H1 (cell line): ENCODE measurements at regions not wholly inside any gene's neighbourhood (a gene's known extent, or its start where the extent isn't known, plus 50 kb on each side); places are given as distances from the start of the nearest gene placed in this dataset.

Experiments used
- CTCF ChIA-PET: fragments of 300-600 bp; sonication (Branson Sonifier 250); formaldehyde crosslinking; loops from one replicate; lab custom pipeline; 2021; ENCODE audit not compliant: partially characterized antibody; lab: Charles Lee
- POLR2A ChIA-PET: fragments of 300-600 bp; sonication (Branson Sonifier 250); formaldehyde crosslinking; loops from one replicate; lab custom pipeline; 2021; ENCODE audit warnings: inconsistent platforms; ENCODE audit not compliant: partially characterized antibody; lab: Charles Lee
- DNase-seq, 2 experiments: peaks; one replicate each; pipeline versions ENCODE4 v3.0.0 to v3.0.0-alpha.2; 2010 to 2022; ENCODE audit warnings: low spot score in 2 of 2, low read depth in 1 of 2, mixed read lengths in 1 of 2
- FAIRE-seq: peaks from 2 replicates; lab custom pipeline; 2011; peaks lifted over from hg19 to GRCh38; lab: Jason Lieb, UNC
- H2AFZ ChIP-seq: 2 replicates; pipeline ENCODE4 v1.8.1; 2012; ENCODE audit warnings: low read length, inconsistent platforms
- H2AK5ac ChIP-seq: 2 replicates; pipeline ENCODE4 v1.6.1; 2013; ENCODE audit warnings: low read depth, low read length
- H2BK120ac ChIP-seq: replicated peaks from 2 replicates; pipeline ENCODE3; 2013; ENCODE audit warnings: low read depth, low read length, inconsistent platforms
- H2BK12ac ChIP-seq: 2 replicates; pipeline ENCODE4 v1.6.1; 2013; ENCODE audit warnings: low read depth, low read length
- H2BK15ac ChIP-seq: 2 replicates; pipeline ENCODE4 v1.6.1; 2013; ENCODE audit warnings: low read length
- H2BK20ac ChIP-seq: 2 replicates; pipeline ENCODE4 v1.6.1; 2013; ENCODE audit warnings: low read length
- H2BK5ac ChIP-seq: 2 replicates; pipeline ENCODE4 v1.6.1; 2013; ENCODE audit warnings: low read depth, low read length
- H3K14ac ChIP-seq: 2 replicates; pipeline ENCODE4 v1.6.1; 2013; ENCODE audit warnings: inconsistent platforms; ENCODE audit not compliant: insufficient read length
- H3K18ac ChIP-seq: 2 replicates; pipeline ENCODE4 v1.6.1; 2013; ENCODE audit warnings: low read length; ENCODE audit errors: extremely low read depth
- H3K23ac ChIP-seq: 2 replicates; pipeline ENCODE4 v1.6.1; 2013; ENCODE audit warnings: inconsistent platforms; ENCODE audit not compliant: insufficient read length
- H3K23me2 ChIP-seq: 2 replicates; pipeline ENCODE4 v1.6.1; 2013; ENCODE audit warnings: low read depth, low read length
- H3K27ac ChIP-seq: 2 replicates; pipeline ENCODE4 v1.6.1; 2011; ENCODE audit warnings: low read depth, low read length, inconsistent platforms
- H3K27me3 ChIP-seq, 4 experiments: replicated peaks in 1 of 4; 1 replicate in 1 of 4; 2 replicates in 3 of 4; pipeline versions ENCODE4 v1.6.1 to v1.8.1; 2011 to 2013; ENCODE audit warnings: low read length in 3 of 4, mild to moderate bottlenecking in 3 of 4, inconsistent platforms in 2 of 4, mixed read lengths in 2 of 4, moderate library complexity in 1 of 4; ENCODE audit not compliant: control insufficient read depth in 3 of 4, insufficient read depth in 3 of 4; ENCODE audit errors: extremely low read depth in 1 of 4
- H3K36me3 ChIP-seq, 4 experiments: 2 replicates each; pipeline versions ENCODE4 v1.6.1 to v1.8.1; 2011 to 2013; ENCODE audit warnings: mild to moderate bottlenecking in 4 of 4, low read length in 3 of 4, moderate library complexity in 2 of 4, control low read depth in 1 of 4, inconsistent platforms in 1 of 4; ENCODE audit not compliant: insufficient read depth in 4 of 4, control insufficient read depth in 2 of 4
- H3K4ac ChIP-seq: replicated peaks from 2 replicates; pipeline ENCODE3; 2013; ENCODE audit warnings: low read length, low read depth, mixed read lengths, inconsistent platforms; ENCODE audit not compliant: insufficient read length
- H3K4me1 ChIP-seq, 4 experiments: replicated peaks in 1 of 4; 1 replicate in 1 of 4; 2 replicates in 3 of 4; pipeline versions ENCODE4 v1.6.1 to v1.8.1; 2011 to 2013; ENCODE audit warnings: low read length in 3 of 4, inconsistent platforms in 2 of 4, mixed read lengths in 1 of 4; ENCODE audit not compliant: insufficient read depth in 4 of 4, control insufficient read depth in 3 of 4
- H3K4me2 ChIP-seq, 2 experiments: 2 replicates each; pipeline versions ENCODE4 v1.6.1 to v1.8.1; 2011 to 2013; ENCODE audit warnings: low read depth in 2 of 2, low read length in 2 of 2, control low read depth in 1 of 2, inconsistent platforms in 1 of 2, mild to moderate bottlenecking in 1 of 2; ENCODE audit not compliant: insufficient read depth in 1 of 2
- H3K4me3 ChIP-seq, 4 experiments: fragments of 200-600, 300-600 bp in 1 of 4; sonication (generic), shearing (Covaris generic), sonication (Bioruptor Twin) in 1 of 4; 2 replicates each; pipeline versions ENCODE4 v1.5.1 to v1.8.1; 2011 to 2016; ENCODE audit warnings: low read length in 4 of 4, low read depth in 3 of 4, control low read depth in 2 of 4, inconsistent platforms in 2 of 4, mild to moderate bottlenecking in 2 of 4, mixed read lengths in 1 of 4, moderate library complexity in 1 of 4; ENCODE audit not compliant: insufficient read depth in 2 of 4; ENCODE audit errors: extremely low read depth in 1 of 4
- H3K56ac ChIP-seq: replicated peaks from 2 replicates; pipeline ENCODE3; 2013; ENCODE audit warnings: low read depth, mild to moderate bottlenecking, mixed read lengths, low read length, inconsistent platforms; ENCODE audit not compliant: insufficient read length
- H3K79me1 ChIP-seq: 2 replicates; pipeline ENCODE4 v1.6.1; 2013; ENCODE audit warnings: low read depth, low read length, control low read depth
- H3K79me2 ChIP-seq, 2 experiments: 2 replicates each; pipeline versions ENCODE4 v1.6.1 to v1.8.1; 2012 to 2013; ENCODE audit warnings: low read length in 2 of 2, mild to moderate bottlenecking in 2 of 2, inconsistent platforms in 1 of 2; ENCODE audit not compliant: insufficient read depth in 2 of 2, control insufficient read depth in 1 of 2
- H3K9ac ChIP-seq, 4 experiments: replicated peaks in 1 of 4; 1 replicate in 1 of 4; 2 replicates in 3 of 4; pipeline versions ENCODE4 v1.6.1 to v1.8.1; 2011 to 2013; ENCODE audit warnings: low read depth in 3 of 4, low read length in 3 of 4, control low read depth in 2 of 4, mild to moderate bottlenecking in 2 of 4, moderate library complexity in 2 of 4, inconsistent platforms in 1 of 4; ENCODE audit errors: extremely low read depth in 1 of 4
- H3K9me3 ChIP-seq, 2 experiments: 2 replicates each; pipeline versions ENCODE4 v1.6.1 to v1.8.1; 2012 to 2013; ENCODE audit warnings: mild to moderate bottlenecking in 2 of 2, moderate library complexity in 2 of 2, control low read depth in 1 of 2, inconsistent platforms in 1 of 2, low read depth in 1 of 2, low read length in 1 of 2, mixed read lengths in 1 of 2; ENCODE audit not compliant: insufficient read depth in 2 of 2
- H4K20me1 ChIP-seq, 2 experiments: replicated peaks in 1 of 2; 2 replicates each; pipeline versions ENCODE3 to v1.8.1; 2011 to 2013; ENCODE audit warnings: inconsistent platforms in 2 of 2, low read length in 2 of 2, mild to moderate bottlenecking in 1 of 2; ENCODE audit not compliant: insufficient read depth in 2 of 2, control insufficient read depth in 1 of 2
- H4K5ac ChIP-seq: 2 replicates; pipeline ENCODE4 v1.6.1; 2013; ENCODE audit warnings: low read length, low read depth, mixed read lengths, inconsistent platforms; ENCODE audit not compliant: insufficient read length
- H4K8ac ChIP-seq: 2 replicates; pipeline ENCODE4 v1.8.0; 2013; ENCODE audit warnings: mild to moderate bottlenecking, moderate library complexity, low read length, inconsistent platforms; ENCODE audit not compliant: insufficient read depth; ENCODE audit errors: extremely low read depth
- H4K91ac ChIP-seq: replicated peaks from 2 replicates; pipeline ENCODE3; 2013; ENCODE audit warnings: low read length, mixed read lengths, inconsistent platforms; ENCODE audit not compliant: insufficient read length
- CHD2 ChIP-seq: IDR thresholded peaks from 2 replicates; pipeline ENCODE4 v1.6.1; 2012; ENCODE audit warnings: low read length, improper control_type of control experiment
- CTBP2 ChIP-seq: IDR thresholded peaks from 2 replicates; pipeline ENCODE4 v1.7.0; 2011; ENCODE audit warnings: borderline replicate concordance, mild to moderate bottlenecking, moderate library complexity, mixed read lengths, low read length; ENCODE audit not compliant: insufficient read depth, insufficient read length
- KDM5A ChIP-seq: fragments of 200-600 bp; IDR thresholded peaks from 2 replicates; pipeline ENCODE4 v1.7.1; 2012; ENCODE audit warnings: mild to moderate bottlenecking, low read length, inconsistent platforms, mixed read lengths
- NRF1 ChIP-seq: IDR thresholded peaks from 2 replicates; pipeline ENCODE4 v1.6.1; 2011; ENCODE audit warnings: mild to moderate bottlenecking, low read depth, low read length, improper control_type of control experiment
- RXRA ChIP-seq: IDR thresholded peaks from 2 replicates; pipeline ENCODE4 v1.6.1; 2011; ENCODE audit warnings: low read depth, mild to moderate bottlenecking, low read length, moderate library complexity; ENCODE audit not compliant: insufficient read depth
- SIN3A ChIP-seq, 2 experiments: IDR thresholded peaks in 1 of 2; conservative IDR thresholded peaks in 1 of 2; 2 replicates each; pipeline ENCODE4 v1.6.1; 2011 to 2012; ENCODE audit warnings: low read length in 2 of 2, improper control_type of control experiment in 1 of 2, low read depth in 1 of 2, mild to moderate bottlenecking in 1 of 2
- SP2 ChIP-seq: IDR thresholded peaks from 2 replicates; pipeline ENCODE4 v1.6.1; 2012; ENCODE audit warnings: mild to moderate bottlenecking, low read length, inconsistent platforms
- SP4 ChIP-seq: IDR thresholded peaks from 2 replicates; pipeline ENCODE4 v1.6.1; 2012; ENCODE audit warnings: low read length, inconsistent platforms
- TAF1 ChIP-seq: IDR thresholded peaks from 2 replicates; pipeline ENCODE4 v1.6.1; 2011; ENCODE audit warnings: mild to moderate bottlenecking, low read depth, low read length
- TCF12 ChIP-seq: IDR thresholded peaks from 2 replicates; pipeline ENCODE4 v1.6.1; 2011; ENCODE audit warnings: low read depth, mild to moderate bottlenecking, low read length
- YY1 ChIP-seq: IDR thresholded peaks from 2 replicates; pipeline ENCODE4 v1.6.1; 2011; ENCODE audit warnings: low read depth, mild to moderate bottlenecking, low read length
- WGBS, 2 experiments: shearing (Covaris generic) in 1 of 2; methylation state at CpG; one replicate each; pipeline versions ENCODE4 v1.1.6 to v1.1.7; 2013 to 2015; ENCODE audit warnings: low lambda C conversion rate in 2 of 2, mixed read lengths in 2 of 2, inconsistent platforms in 1 of 2, low coverage in 1 of 2, missing lambda C conversion rate in 1 of 2; ENCODE audit not compliant: insufficient replicate concordance in 2 of 2, insufficient coverage in 1 of 2, insufficient read length in 1 of 2; ENCODE audit errors: extremely low coverage in 1 of 2, missing lambda C conversion rate in 1 of 2; 5-methylcytosine and 5-hydroxymethylcytosine counted together

GRCh38 chr3:101159478-101159877, 160.9 kb downstream of the IMPG2 start:
- TF ChIP-seq SIN3A (conservative IDR thresholded peaks at IDR 0.05 in 1 of 2, IDR thresholded peaks at IDR 0.05 in 1 of 2; ENCODE audit: low read depth in 1 of 2, low read length in 2 of 2) (no peak), TAF1 (no peak), NRF1 (no peak), CTBP2 (no peak), SP4 (no peak), KDM5A (no peak), YY1 (no peak), RXRA (no peak), TCF12 (no peak), CHD2 (no peak), SP2 (no peak)
- TF ChIP-seq, all 59 proteins: peak for 0
- Histone ChIP-seq H2BK15ac (no peak overlapping the region), H3K18ac (no peak overlapping the region), H4K5ac (no peak overlapping the region), H3K23me2 (no peaks in the 10 kb centered on the region; the same call in 1 of the 2 replicates), H3K36me3 (no peaks in the 10 kb centered on the region), H2BK5ac (no peak overlapping the region), H3K56ac (no peak overlapping the region), H2AK5ac (no peak overlapping the region), H3K4ac (no peak overlapping the region), H3K79me1 (no peaks in the 10 kb centered on the region), H3K4me2 (no peak overlapping the region), H3K9ac (no peak overlapping the region), H3K79me2 (no peaks in the 10 kb centered on the region), H3K27me3 (no peaks in the 10 kb centered on the region), H2BK120ac (no peak overlapping the region), H3K4me3 (no peak overlapping the region), H4K91ac (no peak overlapping the region), H4K8ac (no peak overlapping the region), H3K27ac (no peak overlapping the region), H3K9me3 (no peaks in the 10 kb centered on the region), H2AFZ (no peak overlapping the region), H3K14ac (no peak overlapping the region), H3K4me1 (no peaks in the 10 kb centered on the region), H3K23ac (no peak overlapping the region), H2BK20ac (no peak overlapping the region), H2BK12ac (no peak overlapping the region), H4K20me1 (no peaks in the 10 kb centered on the region)
- FAIRE-seq: no peak
- no peak for DNase-seq
- ChIA-PET POLR2A (no interaction called here), CTCF (interaction anchor here (1.3 kb wide), 1 partner anchor 266 kb away, joined by 4 read pairs; no protein-coding TSS in a partner anchor)
- WGBS, 2 experiments: 89% methylated on average over 3 of the region's 3 CpGs; no CpG with 5 or more reads in 1 of the 2 experiments
